HK-2 (cell line): ENCODE measurements at regions not wholly inside any gene's neighbourhood (a gene's known extent, or its start where the extent isn't known, plus 50 kb on each side); places are given as distances from the start of the nearest gene placed in this dataset.

Experiments used
- DNase-seq: peaks from one replicate; pipeline ENCODE4 v3.0.0-alpha.2; 2018; ENCODE audit not compliant: unreplicated experiment

GRCh38 chr12:77493302-77494168 lies 337.2 kb upstream of the NAV3 start:
- no peak for DNase-seq

GRCh38 chr12:77492536-77492935 lies 338.2 kb upstream of the NAV3 start:
- no peak for DNase-seq

GRCh38 chr12:77489331-77489970 lies 341.2 kb upstream of the NAV3 start:
- no peak for DNase-seq

- DNase-seq: no peak
Observed at GRCh38 chr12:77488041-77488620, 342.6 kb upstream of the NAV3 start.

- DNase-seq: no peak
Observed at GRCh38 chr12:77486872-77487271, 343.8 kb upstream of the NAV3 start.

- no peak for DNase-seq
Observed at GRCh38 chr12:77485961-77486854, 344.5 kb upstream of the NAV3 start.

DNA sequence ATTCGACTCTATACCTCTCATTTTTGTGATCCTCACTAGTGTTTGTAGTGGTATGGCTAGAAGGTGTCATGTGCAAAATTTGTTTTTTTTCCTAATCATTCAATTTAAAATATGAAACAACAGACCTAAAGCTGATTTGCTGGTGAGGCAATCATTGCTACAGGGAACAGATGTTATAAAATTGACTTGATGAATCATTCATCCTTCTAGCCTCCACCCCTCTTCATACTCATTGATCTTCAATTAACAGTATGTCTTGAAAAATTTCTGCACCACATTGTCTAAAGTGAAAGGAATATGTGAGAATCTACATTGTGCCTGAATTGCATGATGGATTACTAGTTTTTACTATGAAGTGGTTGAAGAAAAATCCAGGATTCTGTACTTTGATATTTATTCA lies 349.0 kb upstream of the NAV3 start:
- DNase-seq: no peak

DNA sequence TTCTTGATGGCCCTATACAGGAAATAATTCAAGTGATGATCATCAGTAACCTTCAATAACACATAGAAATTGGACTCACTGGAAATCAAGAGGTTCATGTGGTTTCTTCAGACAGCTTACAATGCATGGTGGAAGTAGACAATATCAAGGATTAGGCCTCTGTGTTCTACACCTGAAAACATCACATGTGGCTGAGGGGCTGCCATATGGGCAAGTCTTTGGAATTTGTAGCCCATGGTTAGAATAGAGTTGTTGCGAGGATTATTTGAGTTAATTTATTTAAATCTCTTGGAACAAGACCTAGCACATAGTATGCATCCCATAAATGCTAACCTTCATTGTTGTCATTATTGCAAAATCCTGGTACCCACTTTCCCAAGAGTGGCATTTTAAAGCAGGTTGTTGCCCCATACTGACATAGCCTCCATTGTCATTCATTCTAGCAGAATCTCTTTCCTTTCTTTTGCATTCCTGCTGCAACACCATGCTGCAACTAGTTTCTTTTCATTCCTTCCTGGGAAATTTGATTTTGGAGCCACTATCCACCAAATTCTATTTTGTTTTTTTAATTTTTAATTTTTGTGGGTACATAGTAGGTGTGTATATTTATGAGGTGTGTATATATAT lies 352.7 kb upstream of the NAV3 start:
- DNase-seq: no peak

DNA sequence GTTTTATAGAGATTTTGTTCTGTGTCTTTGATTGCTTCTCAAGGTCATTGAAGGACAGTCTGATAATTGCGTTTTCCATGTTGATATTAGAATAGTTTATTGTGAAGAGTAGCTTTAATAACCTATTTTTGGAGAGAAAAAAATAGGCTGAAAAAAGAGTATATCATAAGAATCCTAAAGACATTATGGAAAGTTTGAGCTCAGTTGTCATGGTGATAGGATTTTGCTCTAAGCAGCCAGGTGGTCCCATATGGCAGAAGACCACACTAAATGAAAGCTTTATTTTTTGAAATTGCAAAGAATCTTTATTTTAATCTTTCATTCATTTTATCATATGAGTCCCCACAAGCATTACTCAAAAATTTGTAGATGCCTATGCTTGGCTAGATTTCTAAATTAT lies 358.9 kb upstream of the NAV3 start:
- DNase-seq: no peak

DNA sequence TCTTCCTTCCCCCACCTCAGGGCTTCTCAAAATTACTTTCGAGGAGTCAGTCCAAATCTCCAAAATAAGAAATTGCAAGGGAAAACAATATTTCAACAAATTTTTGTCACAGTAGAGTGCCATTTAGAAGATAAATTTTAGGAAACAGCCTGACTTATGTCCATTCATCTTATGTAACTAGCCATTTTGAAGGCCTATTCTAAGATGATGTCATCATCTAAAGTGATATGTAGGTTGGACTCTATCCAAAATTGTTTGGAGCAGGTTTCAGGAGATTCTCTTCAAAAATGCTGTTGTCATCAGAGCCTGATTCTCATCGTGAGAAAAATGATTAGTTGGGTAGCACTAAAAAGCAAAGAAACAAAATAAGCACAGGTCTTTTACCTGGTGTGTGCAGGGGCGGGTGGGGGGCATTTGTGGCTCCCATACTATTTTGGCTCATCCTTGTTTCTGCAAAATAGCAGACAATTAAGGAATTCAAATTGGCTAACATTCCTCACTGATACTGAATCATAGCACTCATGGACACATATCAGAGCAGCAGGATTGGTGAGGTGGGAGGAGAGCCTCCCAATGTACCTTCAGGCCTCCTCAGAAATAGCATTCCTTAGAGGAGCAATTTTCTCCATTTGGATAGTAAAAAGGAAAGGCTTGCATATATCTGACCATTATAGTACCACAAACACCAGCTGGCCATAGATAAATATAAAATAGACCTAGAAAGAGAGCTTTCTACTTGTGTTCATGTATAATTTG lies 360.9 kb upstream of the NAV3 start:
- DNase-seq: no peak

DNA sequence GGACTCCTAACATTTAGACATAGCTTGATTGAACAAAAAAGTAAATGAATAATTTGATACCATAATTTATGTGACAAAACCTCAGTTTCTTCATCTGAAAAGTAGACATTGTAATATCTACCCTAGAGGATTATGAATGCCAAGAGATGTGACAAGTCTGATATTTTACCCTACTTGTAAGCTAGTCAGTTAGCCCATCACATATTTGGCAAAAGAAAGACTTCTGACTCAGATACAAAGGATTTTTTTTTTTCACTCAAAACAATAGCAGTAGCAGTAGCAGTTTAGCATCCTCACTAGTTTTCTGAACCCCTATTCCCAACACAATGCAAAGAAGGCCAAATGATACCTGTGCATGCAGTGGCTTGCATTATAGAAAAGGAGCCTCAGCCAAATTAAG lies 377.3 kb upstream of the E2F7 start:
- no peak for DNase-seq

DNA sequence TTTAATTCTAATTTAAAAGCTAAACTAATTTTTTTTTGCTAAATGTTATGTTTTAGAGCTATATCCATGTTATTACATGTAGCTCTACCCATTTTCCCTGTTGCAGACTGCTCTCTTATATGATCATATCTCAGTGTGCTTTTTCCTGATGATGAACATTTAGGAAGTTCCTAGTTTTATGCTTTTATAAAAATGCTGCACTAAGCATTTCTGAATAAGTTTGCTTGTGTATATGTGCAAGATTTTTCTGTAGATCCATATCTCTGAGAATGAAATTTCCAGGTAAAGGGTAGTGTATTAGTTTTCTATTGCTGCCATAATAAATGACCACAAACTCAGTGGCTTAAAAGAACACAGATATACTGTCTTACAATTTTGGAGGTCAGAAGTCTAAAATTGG lies 374.4 kb upstream of the E2F7 start:
- DNase-seq: no peak

GRCh38 chr12:77438644-77439043 lies 373.3 kb upstream of the E2F7 start:
- no peak for DNase-seq

- no peak for DNase-seq
Observed at GRCh38 chr12:77437206-77437605, 371.8 kb upstream of the E2F7 start.

DNA sequence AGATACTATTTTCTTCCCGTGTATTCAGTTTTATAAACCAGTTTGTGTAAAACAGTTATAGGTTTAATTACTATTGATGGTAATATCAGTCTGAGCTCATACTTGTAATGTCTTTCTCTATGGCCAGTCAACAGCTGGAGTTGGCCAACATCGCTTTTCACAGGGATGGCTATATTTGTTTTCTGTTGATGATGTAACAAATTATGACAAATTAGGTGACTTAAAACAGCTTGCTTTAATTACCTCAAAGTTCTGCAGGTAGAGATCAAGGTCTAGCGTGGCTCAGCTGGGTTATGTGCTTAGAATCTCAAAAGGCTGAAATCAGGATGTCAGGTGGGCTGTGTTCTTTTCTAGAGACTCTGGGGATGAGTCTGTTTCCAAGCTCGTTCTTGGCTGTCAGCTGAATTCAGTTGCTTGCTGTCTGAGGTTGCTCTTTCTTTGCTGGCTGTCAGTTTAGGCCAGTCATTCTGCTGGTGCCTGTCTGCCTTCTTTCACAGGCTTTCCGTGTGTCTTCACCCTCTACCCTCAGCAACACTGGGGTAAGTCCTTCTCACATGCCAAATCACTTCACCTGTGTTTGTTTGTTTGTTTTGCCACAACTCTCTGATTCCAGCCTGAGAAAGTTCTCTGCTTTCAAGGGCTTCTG lies 370.2 kb upstream of the E2F7 start:
- no peak for DNase-seq

GRCh38 chr12:77433799-77434198 lies 368.4 kb upstream of the E2F7 start:
- no peak for DNase-seq

DNA sequence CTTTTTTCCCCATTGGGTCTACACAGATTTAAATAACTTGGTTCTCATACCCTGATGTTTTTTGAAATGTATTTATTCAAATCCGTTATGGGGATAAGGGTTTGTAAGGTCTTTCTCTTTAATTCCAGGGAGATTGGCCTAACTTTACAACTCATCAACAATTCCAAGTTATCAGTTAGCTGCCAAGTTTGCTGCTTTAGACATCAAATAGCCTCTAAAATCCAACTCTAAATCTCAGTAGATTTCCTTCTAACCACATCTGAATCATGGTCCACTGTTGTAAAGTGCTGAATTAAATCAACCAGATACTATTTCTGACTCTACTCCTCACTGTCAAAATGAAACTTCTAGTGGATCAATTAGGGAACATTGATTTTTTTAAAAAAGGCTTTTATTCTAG lies 364.1 kb upstream of the E2F7 start:
- no peak for DNase-seq

DNA sequence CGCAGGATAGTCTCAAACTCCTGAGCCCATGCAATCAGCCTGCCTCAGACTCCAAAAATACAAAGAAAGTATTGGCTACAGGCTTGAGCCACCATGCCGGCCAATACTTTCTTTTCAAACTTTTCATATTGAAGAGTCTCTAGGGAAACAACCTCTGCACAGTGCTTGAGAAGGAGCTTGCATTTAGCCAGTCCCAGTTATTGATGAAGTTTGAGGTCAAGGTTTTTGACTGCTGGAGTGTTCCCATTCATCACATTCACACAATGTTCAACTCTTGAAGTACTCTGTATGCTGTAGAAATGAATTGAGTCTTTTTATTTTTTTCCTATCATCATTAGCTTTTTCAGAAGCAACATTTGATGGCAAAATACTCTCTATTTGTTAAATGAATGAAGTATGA lies 355.8 kb upstream of the E2F7 start:
- DNase-seq: no peak

DNA sequence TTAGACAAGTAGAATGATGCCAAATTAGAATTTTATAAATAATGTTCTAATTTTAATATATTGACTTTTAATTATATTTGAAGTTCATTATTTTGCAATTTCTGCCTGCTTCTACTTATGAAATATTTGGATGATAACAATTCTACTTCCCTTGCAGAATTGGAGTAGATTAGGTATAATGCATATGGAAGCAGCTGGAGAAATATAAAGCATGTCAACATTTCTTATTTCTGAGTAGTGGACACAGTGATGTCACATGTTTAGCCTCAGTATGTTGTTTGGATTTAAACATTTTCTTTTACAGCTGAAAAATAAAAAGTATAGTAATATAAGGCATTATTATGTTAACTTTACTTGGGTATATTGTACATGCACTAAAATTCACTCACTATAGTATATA lies 344.2 kb upstream of the E2F7 start:
- no peak for DNase-seq

DNA sequence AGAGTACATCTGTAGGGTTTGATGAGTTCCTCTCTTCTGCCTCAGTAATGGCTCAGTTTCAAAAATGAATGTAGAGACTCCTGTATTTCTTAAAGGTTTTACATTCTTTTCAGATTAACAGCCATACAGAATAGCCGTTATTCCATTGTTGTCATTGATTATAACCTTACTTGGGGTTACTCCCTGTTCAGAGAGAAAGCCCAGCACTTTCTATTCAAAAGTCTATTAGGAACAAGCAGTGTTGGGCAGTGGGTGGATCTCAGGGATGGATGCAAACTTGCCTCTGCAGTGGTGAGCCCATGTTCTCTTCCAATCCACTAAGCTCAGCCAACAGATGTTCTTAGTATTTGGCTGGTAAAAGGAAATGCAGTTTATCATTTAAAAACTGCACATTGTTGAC lies 342.6 kb upstream of the E2F7 start:
- no peak for DNase-seq
